C4-2B (cell line): ENCODE measurements at regions not wholly inside any gene's neighbourhood (a gene's known extent, or its start where the extent isn't known, plus 50 kb on each side); places are given as distances from the start of the nearest gene placed in this dataset.
"Not testable (repeated sequence)": the region's sequence is repeated elsewhere in the genome, so short reads cannot be mapped to it uniquely, and the experiment has no call there.

Source experiments
- CTCF ChIP-seq: fragments of 450-650 bp; conservative IDR thresholded peaks from 2 replicates; pipeline ENCODE4 v1.5.1; 2017; ENCODE audit warnings: mild to moderate bottlenecking
- ZFX ChIP-seq: fragments of 450-650 bp; IDR thresholded peaks from 2 replicates; pipeline ENCODE4 v1.6.1; 2017

DNA sequence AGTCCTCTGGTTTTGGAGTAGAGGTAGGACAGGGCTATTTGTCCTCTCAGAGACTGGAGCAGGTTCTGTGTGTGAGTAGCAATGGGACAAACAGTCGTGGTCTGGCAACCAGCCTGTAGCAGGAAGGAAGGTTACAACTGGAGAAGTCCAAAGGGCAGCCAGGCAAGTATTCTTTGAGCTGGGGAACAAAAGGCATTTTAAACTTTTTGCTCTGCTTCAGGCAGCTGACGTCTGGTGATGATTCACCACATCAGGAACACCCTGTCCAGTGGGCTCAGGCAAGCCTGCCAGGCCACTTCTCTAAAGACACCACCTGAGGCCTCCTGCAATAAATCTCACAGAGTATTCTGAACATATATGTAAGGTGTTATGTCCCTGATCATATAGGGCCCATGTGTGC is 81.0 kb downstream of the PPIAL4C start:
- TF ChIP-seq CTCF, ZFX: not testable (repeated sequence)
